ENCODE measurements at regions not wholly inside any gene's neighbourhood (a gene's known extent, or its start where the extent isn't known, plus 50 kb on each side); places are given as distances from the start of the nearest gene placed in this dataset.
"Not testable (repeated sequence)": the region's sequence is repeated elsewhere in the genome, so short reads cannot be mapped to it uniquely, and the experiment has no call there.

GRCh38 chrX:3837211-3837610 lies 123.8 kb upstream of the PRKX start:
- H3K27me3 ChIP-seq (ENCODE audit: control insufficient read depth, insufficient read depth, low read length); H3K4me3 ChIP-seq (ENCODE audit: low read depth, low read length); H3K9ac ChIP-seq (ENCODE audit: low read depth, low read length); H3K9me3 ChIP-seq (ENCODE audit: control insufficient read depth, insufficient read depth, low read length); H3K36me3 ChIP-seq (ENCODE audit: control insufficient read depth, insufficient read depth, low read length); H3K4me1 ChIP-seq (ENCODE audit: control insufficient read depth, insufficient read depth, low read length): not testable (repeated sequence)

DNA sequence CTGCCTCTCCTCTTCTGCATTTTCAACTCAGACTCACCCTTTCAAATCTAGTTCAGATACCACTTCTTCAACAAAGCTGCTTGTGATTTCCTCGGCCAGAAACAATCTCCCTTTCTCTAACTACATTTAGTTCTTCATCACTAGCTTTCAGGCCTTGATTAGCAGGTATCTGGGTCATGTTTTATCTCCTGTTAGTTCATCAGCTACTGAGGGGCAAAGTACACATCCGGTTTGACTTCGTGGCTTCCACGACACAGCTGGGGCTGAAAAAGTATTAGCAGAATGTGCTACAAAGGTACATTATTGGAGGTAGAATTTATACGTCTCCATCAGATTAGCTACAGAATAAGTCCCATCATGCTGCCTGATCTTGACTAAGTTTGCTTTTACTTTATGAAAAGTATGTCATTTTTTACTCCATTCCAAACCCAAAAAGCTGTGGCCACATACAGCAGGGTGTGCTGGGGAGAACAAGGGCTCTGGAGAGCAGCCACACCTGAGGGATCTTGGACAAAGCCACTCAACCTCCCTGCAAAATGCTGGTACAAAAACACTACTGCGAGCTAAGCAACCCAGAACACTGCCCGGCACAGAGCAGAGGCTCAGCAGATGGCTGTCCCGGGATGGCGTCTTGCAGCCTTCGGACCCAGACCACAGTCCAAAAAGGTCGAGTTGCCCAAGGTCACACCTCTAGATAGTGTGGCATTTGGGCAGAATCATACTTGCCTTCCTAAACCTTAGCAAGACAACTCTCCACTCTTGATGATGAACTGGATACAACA lies 120.5 kb upstream of the PRKX start:
- not testable (repeated sequence) for H3K4me1 ChIP-seq (ENCODE audit: control insufficient read depth, insufficient read depth, low read length); H3K27me3 ChIP-seq (ENCODE audit: control insufficient read depth, insufficient read depth, low read length); H3K9ac ChIP-seq (ENCODE audit: low read depth, low read length); H3K9me3 ChIP-seq (ENCODE audit: control insufficient read depth, insufficient read depth, low read length); H3K36me3 ChIP-seq (ENCODE audit: control insufficient read depth, insufficient read depth, low read length); H3K4me3 ChIP-seq (ENCODE audit: low read depth, low read length)

DNA sequence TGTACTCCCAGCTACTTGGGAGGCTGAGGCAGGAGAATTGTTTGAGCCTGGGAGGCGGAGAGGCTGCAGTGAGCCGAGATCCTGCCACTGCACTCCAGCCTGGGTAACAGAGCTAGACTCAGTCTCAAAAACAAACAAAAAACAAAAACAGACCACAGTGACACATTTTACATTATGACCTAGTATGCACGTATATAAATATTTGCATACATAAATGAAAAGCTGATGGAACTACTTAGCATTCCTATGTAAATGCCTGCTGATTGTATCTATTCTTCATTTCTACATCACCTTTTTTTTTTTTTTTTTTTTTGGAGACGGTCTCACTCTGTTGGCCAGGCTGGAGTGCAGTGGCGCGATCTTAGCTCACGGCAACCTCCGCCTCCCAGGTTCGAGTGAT lies 116.6 kb upstream of the PRKX start:
- H3K4me1 ChIP-seq (ENCODE audit: control insufficient read depth, insufficient read depth, low read length); H3K9ac ChIP-seq (ENCODE audit: low read depth, low read length); H3K36me3 ChIP-seq (ENCODE audit: control insufficient read depth, insufficient read depth, low read length); H3K9me3 ChIP-seq (ENCODE audit: control insufficient read depth, insufficient read depth, low read length); H3K4me3 ChIP-seq (ENCODE audit: low read depth, low read length); H3K27me3 ChIP-seq (ENCODE audit: control insufficient read depth, insufficient read depth, low read length): not testable (repeated sequence)

- not testable (repeated sequence) for H3K4me1 ChIP-seq (ENCODE audit: control insufficient read depth, insufficient read depth, low read length); H3K27me3 ChIP-seq (ENCODE audit: control insufficient read depth, insufficient read depth, low read length); H3K9ac ChIP-seq (ENCODE audit: low read depth, low read length); H3K36me3 ChIP-seq (ENCODE audit: control insufficient read depth, insufficient read depth, low read length); H3K9me3 ChIP-seq (ENCODE audit: control insufficient read depth, insufficient read depth, low read length); H3K4me3 ChIP-seq (ENCODE audit: low read depth, low read length)
Measured at GRCh38 chrX:3829041-3829531, 115.6 kb upstream of the PRKX start.

GRCh38 chrX:3828378-3829040 lies 115.1 kb upstream of the PRKX start:
- H3K9ac ChIP-seq (ENCODE audit: low read depth, low read length); H3K27me3 ChIP-seq (ENCODE audit: control insufficient read depth, insufficient read depth, low read length); H3K4me1 ChIP-seq (ENCODE audit: control insufficient read depth, insufficient read depth, low read length); H3K4me3 ChIP-seq (ENCODE audit: low read depth, low read length); H3K9me3 ChIP-seq (ENCODE audit: control insufficient read depth, insufficient read depth, low read length); H3K36me3 ChIP-seq (ENCODE audit: control insufficient read depth, insufficient read depth, low read length): not testable (repeated sequence)

DNA sequence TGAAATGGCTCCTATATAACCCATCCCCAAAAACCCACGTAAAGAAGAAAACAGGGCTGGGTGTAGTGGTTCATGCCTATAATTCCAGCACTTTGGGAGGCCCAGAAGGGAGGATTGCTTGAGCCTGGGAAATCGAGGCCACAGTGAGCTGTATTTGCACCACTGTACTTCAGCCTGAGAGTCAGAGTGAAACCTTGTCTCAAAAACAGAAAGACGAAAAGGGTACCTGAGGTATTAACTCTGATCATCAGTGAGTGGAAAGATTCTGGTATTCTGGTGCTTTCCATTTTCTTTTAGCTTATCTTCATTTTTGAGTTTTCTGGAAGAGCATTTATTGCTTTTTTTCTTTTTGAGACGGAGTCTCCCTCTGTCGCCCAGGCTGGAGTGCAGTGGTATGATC lies 110.6 kb upstream of the PRKX start:
- H3K36me3 ChIP-seq (ENCODE audit: control insufficient read depth, insufficient read depth, low read length) = peaks cover 17% of the 10 kb centered on the region
- H3K4me1 ChIP-seq (ENCODE audit: control insufficient read depth, insufficient read depth, low read length); H3K4me3 ChIP-seq (ENCODE audit: low read depth, low read length); H3K9ac ChIP-seq (ENCODE audit: low read depth, low read length); H3K27me3 ChIP-seq (ENCODE audit: control insufficient read depth, insufficient read depth, low read length); H3K9me3 ChIP-seq (ENCODE audit: control insufficient read depth, insufficient read depth, low read length): not testable (repeated sequence)

DNA sequence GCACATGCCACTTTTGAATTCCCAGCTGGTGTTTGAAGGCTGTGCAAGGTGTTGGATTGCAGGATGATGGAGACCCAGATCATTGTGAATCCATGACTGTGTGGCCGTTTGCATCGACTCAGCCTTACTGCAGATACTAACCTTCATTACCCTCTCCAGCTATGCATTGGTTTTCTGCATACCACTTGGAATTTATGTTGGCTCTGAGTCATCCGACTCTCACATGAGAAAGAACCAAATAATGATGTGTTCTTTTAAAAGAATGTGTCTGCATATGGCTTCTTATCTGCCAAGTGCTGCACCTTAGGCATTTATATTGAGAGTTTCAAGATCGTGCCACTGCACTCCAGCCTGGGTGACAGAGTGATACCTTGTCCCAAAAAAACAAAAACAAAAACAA lies 106.7 kb upstream of the PRKX start:
- H3K4me1 ChIP-seq (ENCODE audit: control insufficient read depth, insufficient read depth, low read length) = no peaks in the 10 kb centered on the region
- H3K36me3 ChIP-seq (ENCODE audit: control insufficient read depth, insufficient read depth, low read length) = peaks cover 17% of the 10 kb centered on the region
- no peaks in the 10 kb centered on the region for H3K9me3 ChIP-seq (ENCODE audit: control insufficient read depth, insufficient read depth, low read length)
- no peak overlapping the region for H3K4me3 ChIP-seq (ENCODE audit: low read depth, low read length)
- H3K27me3 ChIP-seq (ENCODE audit: control insufficient read depth, insufficient read depth, low read length) = no peaks in the 10 kb centered on the region
- H3K9ac ChIP-seq (ENCODE audit: low read depth, low read length) = no peak overlapping the region

- peaks cover 10% of the 10 kb centered on the region for H3K36me3 ChIP-seq (ENCODE audit: control insufficient read depth, insufficient read depth, low read length)
- not testable (repeated sequence) for H3K9me3 ChIP-seq (ENCODE audit: control insufficient read depth, insufficient read depth, low read length); H3K9ac ChIP-seq (ENCODE audit: low read depth, low read length); H3K4me1 ChIP-seq (ENCODE audit: control insufficient read depth, insufficient read depth, low read length); H3K27me3 ChIP-seq (ENCODE audit: control insufficient read depth, insufficient read depth, low read length); H3K4me3 ChIP-seq (ENCODE audit: low read depth, low read length)
Measured at GRCh38 chrX:3817480-3817879, 104.0 kb upstream of the PRKX start.

- Histone ChIP-seq H3K4me3 (ENCODE audit: low read depth, low read length) (peak overlapping the region; percentile 65), H3K9me3 (ENCODE audit: control insufficient read depth, insufficient read depth, low read length) (no peaks in the 10 kb centered on the region), H3K4me1 (ENCODE audit: control insufficient read depth, insufficient read depth, low read length) (peaks cover 7% of the 10 kb centered on the region), H3K9ac (ENCODE audit: low read depth, low read length) (peak overlapping the region; percentile 83), H3K27me3 (ENCODE audit: control insufficient read depth, insufficient read depth, low read length) (no peaks in the 10 kb centered on the region), H3K36me3 (ENCODE audit: control insufficient read depth, insufficient read depth, low read length) (peaks cover 6% of the 10 kb centered on the region)
Measured at GRCh38 chrX:3815896-3816664, 102.6 kb upstream of the PRKX start.

DNA sequence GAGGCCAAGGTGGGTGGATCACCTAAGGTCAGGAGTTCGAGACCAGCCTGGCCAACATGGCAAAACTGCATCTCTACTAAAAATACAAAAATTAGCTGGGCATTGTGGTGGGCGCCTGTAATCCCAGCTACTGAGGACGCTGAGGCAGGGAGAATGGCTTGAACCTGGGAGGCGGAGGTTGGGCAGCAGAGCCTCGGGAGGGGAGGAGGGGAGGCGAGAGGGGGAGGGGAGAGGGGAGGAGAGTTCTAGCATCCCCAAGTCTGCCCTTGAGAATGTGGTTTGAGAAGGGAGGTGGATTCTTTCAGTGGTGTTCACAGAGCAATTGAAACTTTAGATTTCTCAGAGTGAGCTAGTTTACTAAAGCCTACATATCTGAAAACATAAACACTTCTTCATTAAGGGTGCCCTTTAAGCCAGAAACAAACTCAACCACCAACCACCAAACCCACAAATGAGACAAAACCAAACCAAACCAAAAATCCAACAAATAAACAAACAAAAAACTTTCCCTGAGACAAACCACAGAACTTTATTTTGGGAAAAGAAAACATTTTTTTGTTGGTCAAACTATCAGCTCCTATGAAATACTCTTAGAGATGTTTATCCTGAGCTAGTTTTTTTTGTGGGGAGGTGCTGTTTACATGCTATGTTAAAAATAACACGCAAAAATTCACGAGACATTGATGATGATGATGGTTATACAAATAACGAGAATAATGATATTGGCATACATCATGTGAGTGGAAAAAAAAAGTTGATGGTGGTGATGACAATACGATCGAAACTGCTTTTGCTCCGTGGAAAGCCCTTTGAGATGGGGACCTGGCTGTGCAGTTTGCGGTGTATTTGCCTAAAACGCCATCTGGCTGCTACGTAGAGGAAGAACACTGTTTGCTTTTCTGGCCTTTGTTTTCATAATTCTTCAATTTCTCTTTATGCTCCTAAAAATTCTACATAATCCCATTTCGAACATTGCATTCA lies 98.2 kb upstream of the PRKX start:
- Histone ChIP-seq H3K9ac (ENCODE audit: low read depth, low read length) (no peak overlapping the region), H3K9me3 (ENCODE audit: control insufficient read depth, insufficient read depth, low read length) (no peaks in the 10 kb centered on the region), H3K27me3 (ENCODE audit: control insufficient read depth, insufficient read depth, low read length) (no peaks in the 10 kb centered on the region), H3K36me3 (ENCODE audit: control insufficient read depth, insufficient read depth, low read length) (no peaks in the 10 kb centered on the region), H3K4me1 (ENCODE audit: control insufficient read depth, insufficient read depth, low read length) (peaks cover 7% of the 10 kb centered on the region), H3K4me3 (ENCODE audit: low read depth, low read length) (no peak overlapping the region)

GRCh38 chrX:3807906-3808305 lies 94.5 kb upstream of the PRKX start:
- Histone ChIP-seq H3K4me1 (ENCODE audit: control insufficient read depth, insufficient read depth, low read length) (peaks cover 7% of the 10 kb centered on the region), H3K36me3 (ENCODE audit: control insufficient read depth, insufficient read depth, low read length) (no peaks in the 10 kb centered on the region), H3K9me3 (ENCODE audit: control insufficient read depth, insufficient read depth, low read length) (no peaks in the 10 kb centered on the region), H3K27me3 (ENCODE audit: control insufficient read depth, insufficient read depth, low read length) (no peaks in the 10 kb centered on the region), H3K9ac (ENCODE audit: low read depth, low read length) (no peak overlapping the region), H3K4me3 (ENCODE audit: low read depth, low read length) (no peak overlapping the region)
